ENCODE measurements at regions not wholly inside any gene's neighbourhood (a gene's known extent, or its start where the extent isn't known, plus 50 kb on each side); places are given as distances from the start of the nearest gene placed in this dataset.
"Not testable (repeated sequence)": the region's sequence is repeated elsewhere in the genome, so short reads cannot be mapped to it uniquely, and the experiment has no call there.

DNA sequence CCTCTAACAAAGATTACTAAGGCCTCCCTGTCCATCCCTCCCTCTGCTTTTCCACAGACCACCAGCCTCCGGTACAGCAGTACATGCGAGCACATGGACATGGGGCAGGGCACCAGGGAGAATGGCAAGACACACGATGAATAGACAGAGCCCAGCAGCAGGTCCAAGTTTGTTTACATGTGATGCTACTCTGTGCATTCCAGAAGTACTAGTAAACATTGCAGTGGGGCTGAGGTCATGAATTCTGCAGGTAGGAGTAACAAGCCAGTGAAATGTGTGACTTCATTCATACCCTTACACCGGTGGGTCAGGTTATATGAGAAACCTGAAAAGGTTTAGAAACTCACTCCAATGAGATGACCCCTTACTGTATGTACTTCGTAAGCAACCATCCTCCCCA is 205.7 kb downstream of the BCL11A start:
- DNase-seq (ENCODE audit: low read depth), result no peak
- no peak overlapping the region for H3K4me3 ChIP-seq (ENCODE audit: control insufficient read depth, low read depth, low read length)
- TF ChIP-seq, protein P1, sequence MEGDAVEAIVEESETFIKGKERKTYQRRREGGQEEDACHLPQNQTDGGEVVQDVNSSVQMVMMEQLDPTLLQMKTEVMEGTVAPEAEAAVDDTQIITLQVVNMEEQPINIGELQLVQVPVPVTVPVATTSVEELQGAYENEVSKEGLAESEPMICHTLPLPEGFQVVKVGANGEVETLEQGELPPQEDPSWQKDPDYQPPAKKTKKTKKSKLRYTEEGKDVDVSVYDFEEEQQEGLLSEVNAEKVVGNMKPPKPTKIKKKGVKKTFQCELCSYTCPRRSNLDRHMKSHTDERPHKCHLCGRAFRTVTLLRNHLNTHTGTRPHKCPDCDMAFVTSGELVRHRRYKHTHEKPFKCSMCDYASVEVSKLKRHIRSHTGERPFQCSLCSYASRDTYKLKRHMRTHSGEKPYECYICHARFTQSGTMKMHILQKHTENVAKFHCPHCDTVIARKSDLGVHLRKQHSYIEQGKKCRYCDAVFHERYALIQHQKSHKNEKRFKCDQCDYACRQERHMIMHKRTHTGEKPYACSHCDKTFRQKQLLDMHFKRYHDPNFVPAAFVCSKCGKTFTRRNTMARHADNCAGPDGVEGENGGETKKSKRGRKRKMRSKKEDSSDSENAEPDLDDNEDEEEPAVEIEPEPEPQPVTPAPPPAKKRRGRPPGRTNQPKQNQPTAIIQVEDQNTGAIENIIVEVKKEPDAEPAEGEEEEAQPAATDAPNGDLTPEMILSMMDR (conservative IDR thresholded peaks at IDR 0.05; ENCODE audit: control insufficient read depth, insufficient read depth, low read depth, low read length), result no peak

DNA sequence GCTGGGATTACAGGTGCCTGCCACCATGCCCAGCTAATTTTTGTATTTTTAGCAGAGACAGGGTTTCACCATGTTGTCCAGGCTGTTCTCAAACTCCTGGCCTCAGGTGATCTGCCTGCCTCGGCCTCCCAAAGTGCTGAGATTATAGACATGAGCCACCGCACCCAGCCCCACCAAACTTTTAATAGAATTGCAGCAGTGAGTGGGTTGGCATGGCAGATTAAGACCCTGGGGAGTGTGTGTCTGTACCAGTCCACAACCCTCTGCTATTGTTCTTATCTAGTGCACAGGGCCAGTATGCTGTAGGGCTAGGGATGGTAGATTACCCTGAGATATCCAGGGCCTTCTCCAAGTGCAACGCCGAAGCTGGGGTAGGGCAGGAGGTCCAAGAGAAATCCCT is 211.0 kb downstream of the BCL11A start:
- not testable (repeated sequence) for H3K4me3 ChIP-seq (ENCODE audit: control insufficient read depth, low read depth, low read length); DNase-seq (ENCODE audit: low read depth)

- TF ChIP-seq, protein P1 (conservative IDR thresholded peaks at IDR 0.05; ENCODE audit: control insufficient read depth, insufficient read depth, low read depth, low read length), result no peak
- no peak overlapping the region for H3K4me3 ChIP-seq (ENCODE audit: control insufficient read depth, low read depth, low read length)
- DNase-seq (ENCODE audit: low read depth), result no peak
Measured at GRCh38 chr2:60341151-60341550, 212.3 kb downstream of the BCL11A start.

GRCh38 chr2:60339286-60339685 is 214.2 kb downstream of the BCL11A start:
- H3K4me3 ChIP-seq (ENCODE audit: control insufficient read depth, low read depth, low read length), result no peak overlapping the region
- TF ChIP-seq, protein P1 (conservative IDR thresholded peaks at IDR 0.05; ENCODE audit: control insufficient read depth, insufficient read depth, low read depth, low read length), result no peak
- no peak for DNase-seq (ENCODE audit: low read depth)

DNA sequence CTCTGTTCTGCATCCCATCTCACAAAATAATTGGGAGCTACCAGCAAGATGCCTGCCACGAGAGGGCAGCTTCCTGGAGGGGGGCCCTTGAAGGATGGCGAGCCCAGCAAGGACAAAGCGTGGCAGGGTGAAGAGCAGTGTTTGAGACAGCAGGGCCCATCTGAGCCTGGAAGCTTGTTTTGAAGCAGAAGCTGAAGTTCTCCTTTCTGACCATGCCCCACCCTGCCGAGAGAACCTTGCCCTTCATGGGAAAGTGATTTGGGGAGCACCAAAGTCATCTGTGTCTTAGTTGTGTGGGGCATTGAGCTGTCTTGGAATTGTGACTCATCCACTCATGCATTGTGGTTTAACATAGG is 216.3 kb downstream of the BCL11A start:
- no peak overlapping the region for H3K4me3 ChIP-seq (ENCODE audit: control insufficient read depth, low read depth, low read length)
- TF ChIP-seq, protein P1 (conservative IDR thresholded peaks at IDR 0.05; ENCODE audit: control insufficient read depth, insufficient read depth, low read depth, low read length), result no peak
- no peak for DNase-seq (ENCODE audit: low read depth)

- H3K4me3 ChIP-seq (ENCODE audit: control insufficient read depth, low read depth, low read length), result no peak overlapping the region
- DNase-seq (ENCODE audit: low read depth), result no peak
- TF ChIP-seq, protein P1 (conservative IDR thresholded peaks at IDR 0.05; ENCODE audit: control insufficient read depth, insufficient read depth, low read depth, low read length), result no peak
Measured at GRCh38 chr2:60336442-60337141, 216.9 kb downstream of the BCL11A start.

DNA sequence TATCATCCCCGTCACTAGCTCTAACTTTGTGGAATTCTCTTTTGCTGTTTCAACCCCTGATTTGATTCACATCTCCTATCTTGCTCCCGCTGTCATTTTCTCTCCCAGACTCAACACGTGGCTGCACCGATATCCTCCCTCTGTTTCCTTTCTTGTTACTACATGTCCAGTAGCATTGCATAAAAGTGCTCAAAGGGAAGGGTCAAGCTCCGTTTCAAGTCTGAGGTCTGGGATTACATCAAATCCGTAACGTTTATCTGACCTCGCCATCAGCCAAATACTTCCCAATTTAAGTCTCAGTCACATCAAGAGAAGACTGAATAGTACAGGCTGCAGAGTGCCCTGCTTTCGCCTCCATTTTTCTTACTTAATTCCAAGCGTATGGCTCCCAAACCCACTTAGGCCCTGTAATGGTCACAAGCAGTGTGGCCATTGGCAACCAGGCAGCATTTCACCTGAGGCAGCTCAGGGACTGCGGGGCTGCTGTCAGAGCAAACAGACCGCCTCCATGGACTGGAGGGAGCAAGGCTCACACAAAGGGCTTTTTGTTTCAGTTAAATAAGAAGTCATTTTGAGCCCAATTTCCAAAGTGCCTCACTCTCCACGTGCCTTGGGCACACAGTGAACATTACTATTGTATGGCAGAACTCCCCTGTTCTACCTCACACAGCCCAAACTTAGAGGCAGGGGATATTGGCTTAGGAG is 217.8 kb downstream of the BCL11A start:
- DNase-seq (ENCODE audit: low read depth), result no peak
- H3K4me3 ChIP-seq (ENCODE audit: control insufficient read depth, low read depth, low read length), result no peak overlapping the region
- TF ChIP-seq, protein P1 (conservative IDR thresholded peaks at IDR 0.05; ENCODE audit: control insufficient read depth, insufficient read depth, low read depth, low read length), result no peak
